ENCODE measurements at regions not wholly inside any gene's neighbourhood (a gene's known extent, or its start where the extent isn't known, plus 50 kb on each side); places are given as distances from the start of the nearest gene placed in this dataset.
"Not testable (repeated sequence)": the region's sequence is repeated elsewhere in the genome, so short reads cannot be mapped to it uniquely, and the experiment has no call there.

DNA sequence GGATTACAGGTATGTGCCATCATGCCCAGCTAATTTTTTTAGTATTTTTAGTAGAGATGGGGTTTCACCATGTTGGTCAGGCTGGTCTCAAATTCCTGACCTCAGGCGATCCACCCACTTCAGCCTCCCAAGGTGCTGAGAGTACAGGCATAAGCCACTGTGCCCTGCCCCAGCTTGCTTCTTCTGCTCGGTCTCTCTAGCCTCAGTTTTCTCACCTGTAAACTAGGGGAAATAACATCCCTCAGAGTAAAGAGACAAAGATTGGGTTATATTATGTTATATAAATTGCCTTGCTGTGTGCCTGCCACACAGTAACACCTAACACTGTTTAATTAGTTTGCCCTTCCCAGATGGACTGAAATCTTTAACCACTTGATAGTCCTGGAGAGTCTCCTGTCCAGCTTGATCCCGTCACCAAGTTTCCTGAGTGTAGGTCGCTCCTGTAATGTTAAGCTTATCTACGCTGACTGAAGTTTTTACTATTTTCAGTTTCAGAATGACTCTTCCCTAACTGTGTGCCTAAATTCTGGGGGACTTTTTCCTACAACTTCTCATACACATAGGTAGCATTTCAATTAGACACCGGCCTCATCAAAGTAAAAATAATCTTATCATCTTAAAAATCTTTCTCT is 412.7 kb upstream of the TENM3 start:
- intact Hi-C loops (cut with DNase I): no loop called here
- no peak for DNase-seq (ENCODE audit: low spot score)

DNA sequence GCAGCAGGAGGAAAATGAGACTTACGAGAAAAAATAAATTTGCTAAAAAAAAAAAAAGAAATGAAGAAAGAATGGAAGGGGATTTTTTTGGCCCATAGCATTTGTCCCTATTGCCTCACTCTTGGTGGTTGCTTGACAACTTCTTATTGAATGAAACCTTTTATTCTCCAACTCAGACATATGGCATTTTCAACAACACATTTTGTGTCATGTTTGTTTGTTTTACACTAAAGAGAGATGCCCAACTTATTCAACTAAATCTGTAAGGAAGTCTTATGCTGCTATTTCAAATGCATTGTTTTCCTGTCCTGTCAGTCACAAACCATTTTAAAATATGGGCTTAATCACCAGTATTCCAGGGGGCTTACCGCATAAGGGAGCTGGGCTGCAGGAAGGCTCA is 409.1 kb upstream of the TENM3 start:
- intact Hi-C loops (cut with DNase I): no loop called here
- no peak for DNase-seq (ENCODE audit: low spot score)

DNA sequence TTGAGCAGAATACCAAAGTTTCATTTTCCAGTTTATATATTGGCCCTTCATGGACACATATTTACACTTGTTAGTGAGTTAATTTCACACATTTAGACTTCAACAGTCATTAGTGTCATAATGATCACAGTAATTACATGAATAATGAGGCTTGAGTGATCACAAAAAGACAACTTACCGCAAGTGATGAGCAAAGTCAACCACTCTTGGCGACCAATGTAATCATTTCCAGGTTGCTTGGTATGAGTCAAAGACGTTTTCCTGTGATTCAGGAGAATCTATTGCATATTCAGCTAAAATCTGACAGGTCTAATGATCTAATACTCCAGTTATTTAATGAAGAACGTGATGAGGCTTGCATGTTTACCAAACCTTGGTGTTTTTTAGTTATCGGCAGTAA is 407.9 kb upstream of the TENM3 start:
- intact Hi-C loops (cut with DNase I): no loop called here
- no peak for DNase-seq (ENCODE audit: low spot score)

DNA sequence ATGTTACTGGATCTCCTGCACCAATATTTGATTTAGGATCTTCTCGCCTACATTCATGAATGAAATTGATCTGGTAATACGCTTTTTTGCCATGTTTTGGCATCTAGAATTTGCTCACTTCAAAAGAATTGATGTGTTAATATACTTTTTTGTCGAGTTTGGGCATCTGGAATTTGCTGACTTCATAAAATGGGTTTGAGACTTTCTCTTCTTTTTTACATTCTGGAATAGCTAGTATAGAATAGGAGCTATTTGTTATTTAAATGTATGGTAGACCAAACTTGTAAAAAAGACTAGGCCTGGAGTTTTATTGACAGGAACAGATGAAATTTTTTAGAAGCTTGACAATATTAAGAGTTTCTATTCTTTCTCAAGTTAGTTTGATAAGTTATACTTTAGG is 404.9 kb upstream of the TENM3 start:
- intact Hi-C loops (cut with DNase I): no loop called here
- no peak for DNase-seq (ENCODE audit: low spot score)

DNA sequence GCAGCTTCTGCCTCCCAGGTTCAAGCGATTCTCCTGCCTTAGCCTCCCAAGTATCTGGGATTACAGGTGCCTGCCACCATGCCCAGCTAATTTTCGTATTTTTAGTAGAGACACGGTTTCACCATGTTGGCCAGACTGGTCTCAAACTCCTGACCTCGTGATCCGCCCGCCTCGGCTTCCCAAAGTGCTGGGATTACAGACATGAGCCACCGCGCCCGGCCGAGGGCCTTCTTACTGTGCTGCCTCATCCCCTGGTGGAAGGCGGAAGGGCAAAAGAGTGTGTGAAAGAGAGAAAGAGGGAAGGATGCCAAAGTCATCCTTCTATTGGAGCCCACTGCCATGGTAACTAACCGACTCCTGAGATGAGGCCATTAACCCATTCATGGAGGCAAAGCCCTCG is 399.4 kb upstream of the TENM3 start:
- intact Hi-C loops (cut with DNase I): not testable (repeated sequence)

DNA sequence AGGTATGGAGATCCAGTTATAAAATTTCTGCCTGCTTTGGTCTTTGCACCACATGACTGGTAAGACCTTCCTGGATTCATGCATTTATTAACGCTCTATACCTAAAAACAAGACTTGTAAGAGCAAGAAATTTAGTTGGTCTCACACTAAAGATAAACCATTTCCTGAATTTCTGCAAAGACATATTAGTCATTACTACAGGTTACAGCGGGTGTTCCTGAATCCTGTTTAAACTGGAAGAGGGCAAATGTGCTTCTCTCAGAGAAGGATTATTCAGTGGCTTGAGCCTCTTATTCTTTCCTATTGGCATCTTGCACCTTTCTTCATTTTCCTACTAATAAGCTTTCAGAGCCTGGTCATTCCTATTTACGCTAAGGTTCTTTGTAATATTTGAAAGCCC is 397.6 kb upstream of the TENM3 start:
- intact Hi-C loops (cut with DNase I): no loop called here

More for the DNA sequence above, 399.4 kb upstream of the TENM3 start:
- not testable (repeated sequence) for DNase-seq (ENCODE audit: low spot score)

DNA sequence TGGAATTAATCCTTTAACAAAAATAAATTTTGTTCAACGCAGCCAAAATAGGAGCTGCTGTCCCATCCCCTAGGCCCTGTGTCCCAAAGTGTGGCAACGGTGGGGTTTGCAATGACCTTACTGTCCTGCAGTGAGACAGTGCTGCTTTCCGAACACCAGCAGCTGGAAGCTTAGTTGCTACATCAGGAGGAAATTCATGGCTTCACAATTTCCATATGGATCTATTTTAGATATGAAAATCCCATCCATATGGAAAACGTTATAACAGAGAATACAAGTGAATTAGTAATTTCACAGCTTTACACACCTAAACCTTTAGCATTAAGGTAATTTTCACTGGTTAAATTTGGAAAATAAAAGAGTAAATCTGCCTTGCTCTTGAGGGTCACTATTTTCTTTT is 396.3 kb upstream of the TENM3 start:
- intact Hi-C loops (cut with DNase I): no loop called here
- DNase-seq (ENCODE audit: low spot score): no peak

More for the DNA sequence above, 397.6 kb upstream of the TENM3 start:
- DNase-seq (ENCODE audit: low spot score): no peak

DNA sequence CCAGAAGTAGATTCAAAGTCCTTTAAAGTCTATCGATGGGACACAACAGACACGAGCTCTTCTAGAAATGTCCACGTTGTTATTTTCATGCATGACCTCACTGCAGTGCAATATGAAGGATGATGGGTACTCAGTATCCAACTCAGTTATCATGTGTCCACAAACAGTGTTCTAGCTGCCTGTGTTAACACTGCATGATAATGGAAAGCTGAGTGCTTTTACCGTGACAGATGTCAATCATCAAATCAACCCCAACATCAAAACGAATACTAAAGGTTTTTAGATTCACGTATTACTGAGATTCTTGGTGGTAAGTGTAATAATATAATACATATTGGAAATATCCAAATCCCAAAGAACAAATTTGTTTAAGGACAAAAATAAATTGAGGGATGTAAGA is 394.8 kb upstream of the TENM3 start:
- DNase-seq (ENCODE audit: low spot score): no peak
- intact Hi-C loops (cut with DNase I): no loop called here

DNA sequence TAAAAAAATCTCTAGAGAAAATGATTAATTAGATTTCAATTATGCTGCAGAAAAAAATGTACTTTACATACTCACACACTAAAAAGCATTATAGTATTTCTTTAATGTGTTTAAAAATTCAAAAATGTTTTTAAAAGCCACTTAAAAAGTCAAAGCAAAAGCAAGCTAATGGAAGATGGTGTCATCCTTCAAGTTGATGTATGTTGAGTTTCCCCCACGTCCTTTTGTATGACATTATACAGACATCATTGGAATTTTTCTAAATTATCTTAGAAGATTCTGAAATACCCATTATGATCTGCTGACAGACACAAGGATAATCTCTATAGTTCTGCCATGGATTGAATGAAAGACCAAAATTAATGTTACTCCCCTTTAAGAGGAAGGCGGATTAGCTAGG is 393.7 kb upstream of the TENM3 start:
- no peak for DNase-seq (ENCODE audit: low spot score)
- intact Hi-C loops (cut with DNase I): no loop called here

DNA sequence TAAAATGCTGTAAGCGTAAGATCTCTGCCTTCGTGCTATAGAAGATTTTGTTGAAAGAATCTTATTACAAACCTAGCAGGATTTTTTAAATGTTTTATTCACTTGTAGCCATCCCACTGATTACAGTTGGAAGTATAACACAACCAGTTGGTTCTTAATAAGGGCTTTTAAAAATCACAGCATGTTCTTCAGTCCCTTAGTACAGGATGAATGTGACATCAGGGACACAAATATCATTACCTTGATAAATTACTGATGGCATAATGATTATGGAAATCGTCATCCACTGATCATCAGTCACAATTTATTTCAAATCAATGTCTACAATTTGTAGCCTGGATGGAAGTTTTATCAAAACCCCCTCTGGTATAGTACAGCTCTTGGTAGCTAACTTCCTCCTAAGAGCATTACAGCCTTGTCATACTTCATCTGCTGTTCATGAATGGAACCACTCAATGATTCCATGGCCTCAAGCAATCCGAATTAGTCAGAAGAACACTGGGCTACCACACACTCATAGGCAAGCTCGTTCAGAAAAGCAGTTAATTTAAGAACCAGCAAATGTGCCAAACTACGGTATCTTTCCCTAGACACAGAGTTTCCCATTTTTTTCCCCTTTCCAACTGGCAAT is 389.2 kb upstream of the TENM3 start:
- intact Hi-C loops (cut with DNase I): no loop called here
- DNase-seq (ENCODE audit: low spot score): no peak

DNA sequence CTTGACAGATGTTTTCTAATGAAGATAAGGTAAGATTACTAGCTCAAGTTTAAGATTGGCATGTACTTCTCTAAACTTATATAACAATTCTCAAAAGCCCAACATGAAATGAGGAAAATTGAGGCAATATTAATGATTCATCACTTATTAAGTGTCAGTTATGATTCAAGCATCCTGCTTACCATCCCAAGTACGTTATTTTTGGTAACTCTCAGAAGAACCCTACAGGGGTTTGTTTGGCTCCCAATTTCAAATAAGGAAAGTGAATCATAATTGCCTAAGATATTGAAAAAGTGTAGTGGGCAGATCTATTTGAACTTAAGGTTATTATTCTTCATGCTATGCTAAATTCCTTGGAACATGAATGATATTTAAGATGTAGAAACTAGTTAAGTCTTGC is 387.9 kb upstream of the TENM3 start:
- intact Hi-C loops (cut with DNase I): no loop called here
- no peak for DNase-seq (ENCODE audit: low spot score)

DNA sequence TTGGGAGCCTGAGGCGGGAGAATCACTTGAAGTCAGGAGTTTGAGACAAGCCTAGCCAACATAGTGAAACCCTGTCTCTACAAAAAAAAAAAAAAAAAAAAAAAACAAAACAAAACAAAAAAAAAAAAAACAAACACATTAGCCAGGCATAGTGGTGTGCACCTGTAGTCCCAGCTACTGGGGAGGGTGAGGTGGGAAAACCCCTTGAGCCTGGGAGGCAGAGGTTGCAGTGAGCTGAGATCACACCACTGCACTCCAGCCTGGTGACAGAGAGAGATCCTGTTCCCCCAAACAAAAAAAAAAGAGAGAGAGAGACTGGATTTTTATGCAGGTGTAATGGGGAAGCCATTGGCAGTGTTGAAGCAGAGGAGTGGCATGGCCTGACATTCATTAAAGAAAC is 385.7 kb upstream of the TENM3 start:
- DNase-seq (ENCODE audit: low spot score); intact Hi-C loops (cut with DNase I): not testable (repeated sequence)

DNA sequence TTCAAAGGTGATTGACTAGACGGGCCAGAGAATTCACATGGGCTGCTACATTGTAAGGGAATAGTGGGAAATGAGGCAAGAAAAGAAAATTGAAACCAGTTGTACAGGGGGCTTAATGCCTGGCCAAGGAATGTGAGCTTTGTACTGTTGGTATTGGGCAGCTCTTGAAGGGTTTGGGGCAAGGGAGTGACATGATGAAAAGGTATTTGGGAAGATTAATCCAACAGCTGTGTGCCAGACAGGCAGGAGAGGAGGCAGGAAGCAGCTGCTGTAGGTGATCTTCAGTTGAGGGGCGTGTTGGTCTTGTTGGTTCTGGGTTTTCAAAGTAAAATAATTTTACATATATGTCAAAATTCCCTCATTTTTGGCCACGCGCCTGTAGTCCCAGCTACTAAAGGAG is 384.5 kb upstream of the TENM3 start:
- no peak for DNase-seq (ENCODE audit: low spot score)
- intact Hi-C loops (cut with DNase I): no loop called here

DNA sequence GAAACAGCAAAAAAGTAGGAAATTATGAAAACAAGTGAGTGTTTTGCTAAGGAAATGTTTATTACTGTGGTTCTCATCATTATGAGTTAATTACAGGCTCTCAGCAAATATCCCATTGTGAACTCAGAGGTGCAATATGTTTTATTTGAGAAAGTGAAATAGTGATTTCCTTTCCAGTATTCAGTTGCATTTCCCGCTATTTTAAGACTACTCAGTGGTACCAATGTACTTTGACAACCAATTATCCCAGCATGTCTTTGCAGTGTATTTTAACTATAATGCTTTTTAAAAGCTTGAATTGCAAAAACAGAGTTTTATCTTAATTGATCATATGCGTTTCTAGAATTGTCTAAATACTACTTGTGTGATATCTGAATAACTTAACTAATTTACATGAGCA is 383.8 kb upstream of the TENM3 start:
- intact Hi-C loops (cut with DNase I): no loop called here
- DNase-seq (ENCODE audit: low spot score): no peak

DNA sequence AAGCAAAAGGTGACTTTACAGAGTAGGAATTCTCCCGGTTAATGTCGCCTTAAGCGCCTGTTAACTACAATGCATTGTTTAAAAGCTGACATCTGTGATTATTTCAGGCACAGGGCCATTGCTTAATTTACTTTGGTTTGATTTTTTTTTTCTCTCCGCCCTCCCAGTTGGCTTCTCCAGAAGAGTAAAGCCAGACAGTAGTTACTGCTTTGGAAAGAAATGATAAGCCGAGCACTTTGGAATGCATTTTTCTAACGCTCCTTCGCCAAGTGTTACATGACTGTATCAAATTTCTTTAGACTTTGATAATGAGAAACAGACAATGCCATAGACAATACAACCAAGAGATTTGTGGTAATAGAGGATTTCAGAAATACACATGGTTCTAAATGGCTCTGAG is 383.0 kb upstream of the TENM3 start:
- DNase-seq (ENCODE audit: low spot score): no peak
- intact Hi-C loops (cut with DNase I): no loop called here

DNA sequence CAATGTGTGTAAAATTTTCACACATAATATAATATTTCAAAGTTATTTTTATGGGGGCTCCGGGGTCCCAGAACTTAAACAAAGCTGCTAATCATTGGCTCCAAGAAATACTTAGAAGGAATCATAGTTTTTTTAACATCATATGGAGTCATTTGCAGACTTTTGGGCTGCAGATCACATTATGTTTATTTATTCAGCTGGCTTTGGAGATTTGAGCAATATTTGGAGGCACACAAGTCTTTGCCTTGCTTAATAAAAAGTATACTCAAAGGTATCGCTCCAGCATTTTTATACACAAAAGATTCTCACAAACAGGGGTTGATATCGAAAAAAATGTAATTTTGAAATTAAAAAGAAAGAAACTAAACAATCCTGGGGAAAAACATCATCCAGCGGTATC is 382.5 kb upstream of the TENM3 start:
- no peak for DNase-seq (ENCODE audit: low spot score)
- intact Hi-C loops (cut with DNase I): no loop called here

DNA sequence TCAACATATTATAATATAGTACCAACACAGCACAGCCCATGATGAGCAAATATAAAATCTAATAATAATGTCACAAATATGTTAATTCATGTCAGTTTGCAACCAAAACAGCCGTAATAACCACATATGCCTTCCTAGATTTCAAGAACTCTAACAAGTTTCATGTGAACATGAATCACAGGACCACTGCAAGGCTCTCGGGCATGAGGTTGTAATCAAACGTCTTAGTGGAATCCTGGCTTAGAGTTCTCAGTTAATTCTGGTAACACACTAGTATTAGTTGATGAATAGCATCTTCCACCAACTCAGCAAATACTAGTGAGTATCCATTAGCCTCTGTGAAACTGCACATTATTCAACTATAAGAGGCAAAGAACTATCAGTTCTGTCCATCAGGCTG is 379.3 kb upstream of the TENM3 start:
- intact Hi-C loops (cut with DNase I): no loop called here
- DNase-seq (ENCODE audit: low spot score): no peak

DNA sequence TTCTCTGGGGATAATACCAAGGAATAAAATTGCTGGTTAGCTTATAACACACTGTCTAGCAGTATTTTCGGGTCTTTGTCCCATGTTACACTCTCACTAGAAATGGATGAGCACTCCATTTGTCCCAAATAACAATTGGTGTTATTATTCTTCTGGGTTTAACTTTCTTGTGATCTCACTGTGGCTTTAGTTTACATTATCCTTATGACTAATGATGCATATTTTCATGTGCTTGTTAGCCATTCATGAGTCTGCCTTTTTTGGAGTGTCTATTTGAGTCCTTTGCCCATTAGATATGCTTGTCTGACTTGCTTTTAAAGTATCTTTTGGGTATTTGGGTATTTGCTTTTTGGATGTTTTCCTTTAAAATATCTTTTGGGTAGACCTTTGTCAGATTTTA is 372.9 kb upstream of the TENM3 start:
- no peak for DNase-seq (ENCODE audit: low spot score)

DNA sequence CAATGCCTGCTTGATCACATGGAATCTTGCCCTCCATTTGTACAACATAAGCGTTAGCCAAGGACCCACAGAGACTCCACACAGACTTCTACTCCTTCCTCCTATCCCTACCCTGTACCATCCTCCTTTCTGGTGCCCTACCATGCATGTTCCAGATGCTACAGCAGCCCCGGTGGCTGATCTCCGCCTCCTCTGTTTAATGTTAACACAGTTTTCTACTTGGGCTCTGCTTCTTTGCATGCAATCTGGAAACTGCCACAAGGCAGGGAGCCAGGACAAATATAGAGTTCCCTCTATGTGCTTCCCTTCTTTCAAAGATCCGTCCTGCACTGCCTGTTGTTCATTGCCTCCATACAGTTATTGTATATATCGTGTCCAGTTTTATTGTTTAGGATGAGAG is 368.6 kb upstream of the TENM3 start:
- DNase-seq (ENCODE audit: low spot score): no peak
- intact Hi-C loops (cut with DNase I): no loop called here

More for the DNA sequence above, 372.9 kb upstream of the TENM3 start:
- intact Hi-C loops (cut with DNase I): no loop called here

DNA sequence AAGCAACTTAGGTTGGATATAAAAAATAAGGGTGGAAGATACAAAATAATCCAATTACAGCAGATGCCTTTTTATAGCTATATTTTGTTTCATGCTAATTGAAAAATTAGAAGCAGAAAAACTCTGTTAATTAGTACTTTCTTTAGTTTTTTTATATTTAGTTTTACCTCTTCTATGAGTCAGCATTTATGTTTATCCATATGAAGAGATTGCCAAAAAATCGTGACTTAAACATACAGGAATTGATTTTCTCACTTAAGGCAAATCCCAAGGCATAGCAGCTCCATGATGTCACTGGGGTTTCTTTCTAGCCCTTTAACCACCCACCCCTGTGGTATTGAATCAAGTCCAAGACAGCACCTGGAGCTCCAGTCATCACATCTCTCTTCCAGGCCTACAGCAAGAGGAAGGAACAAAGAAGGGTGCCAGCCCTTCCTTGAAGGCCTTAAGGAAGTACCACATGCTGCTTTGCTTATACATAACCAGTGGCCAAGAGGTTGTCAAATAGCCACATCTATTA is 365.8 kb upstream of the TENM3 start:
- intact Hi-C loops (cut with DNase I): no loop called here

DNA sequence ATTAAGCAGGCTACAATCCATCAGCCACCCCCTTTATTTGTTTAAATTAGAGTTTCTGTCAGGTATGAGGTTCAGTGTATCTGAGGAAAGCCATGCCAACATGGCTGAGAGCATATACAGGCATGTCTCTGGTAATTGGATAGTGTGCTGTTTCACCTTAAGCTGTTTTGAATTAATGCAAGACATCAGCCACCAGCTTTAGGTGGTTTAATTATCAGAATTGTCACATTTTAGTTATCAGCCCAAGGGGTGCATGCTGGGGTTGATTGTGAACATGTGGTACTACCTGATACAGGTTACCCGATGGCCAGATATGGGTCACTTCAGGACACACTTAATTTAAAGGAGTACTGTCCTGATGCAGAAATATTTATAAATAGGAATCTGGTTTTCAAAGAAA is 353.2 kb upstream of the TENM3 start:
- no peak for DNase-seq (ENCODE audit: low spot score)
- intact Hi-C loops (cut with DNase I): no loop called here

More for the DNA sequence above, 365.8 kb upstream of the TENM3 start:
- no peak for DNase-seq (ENCODE audit: low spot score)

Measured in posterior vena cava (tissue), 2 donors.